Hepatocyte (in vitro differentiated cells): ENCODE measurements at regions not wholly inside any gene's neighbourhood (a gene's known extent, or its start where the extent isn't known, plus 50 kb on each side); places are given as distances from the start of the nearest gene placed in this dataset.

Experiments
- DNase-seq: peaks from one replicate; pipeline ENCODE4 v3.0.0-alpha.2; 2016; ENCODE audit warnings: low spot score
- H2AFZ ChIP-seq: fragments of 200-600 bp; sonication (generic); 2 replicates; pipeline ENCODE4 v1.6.0; 2016; ENCODE audit warnings: antibody characterized with exemption, mild to moderate bottlenecking
- H3K27ac ChIP-seq: fragments of 200-600 bp; sonication (generic); 2 replicates; pipeline ENCODE4 v1.5.1; 2016; ENCODE audit warnings: mild to moderate bottlenecking
- H3K27me3 ChIP-seq: fragments of 200-600 bp; sonication (generic); 2 replicates; pipeline ENCODE4 v1.6.1; 2016
- H3K36me3 ChIP-seq: fragments of 200-600 bp; sonication (generic); replicated peaks from 2 replicates; pipeline ENCODE4 v1.5.1; 2016; ENCODE audit warnings: low read depth; ENCODE audit not compliant: insufficient read depth
- H3K4me1 ChIP-seq: fragments of 200-600 bp; sonication (generic); 2 replicates; pipeline ENCODE4 v1.5.1; 2016; ENCODE audit warnings: mild to moderate bottlenecking, moderate library complexity; ENCODE audit not compliant: insufficient read depth
- H3K4me2 ChIP-seq: fragments of 200-600 bp; sonication (generic); 2 replicates; pipeline ENCODE4 v1.6.0; 2016
- H3K4me3 ChIP-seq: fragments of 200-600 bp; sonication (generic); 2 replicates; pipeline ENCODE4 v1.5.1; 2016; ENCODE audit warnings: mild to moderate bottlenecking
- H3K79me2 ChIP-seq: fragments of 200-600 bp; sonication (generic); 2 replicates; pipeline ENCODE4 v1.6.0; 2017; ENCODE audit warnings: mild to moderate bottlenecking
- H3K9me2 ChIP-seq: fragments of 200-600 bp; sonication (generic); replicated peaks from 2 replicates; pipeline ENCODE4 v1.6.0; 2017; ENCODE audit warnings: mild to moderate bottlenecking; ENCODE audit not compliant: insufficient read depth
- H3K9me3 ChIP-seq: fragments of 200-600 bp; sonication (generic); 2 replicates; pipeline ENCODE4 v1.5.1; 2016; ENCODE audit warnings: low read depth, mild to moderate bottlenecking
- H4K20me1 ChIP-seq: fragments of 200-600 bp; sonication (generic); 2 replicates; pipeline ENCODE4 v1.6.0; 2016; ENCODE audit warnings: mild to moderate bottlenecking; ENCODE audit not compliant: insufficient read depth, poor library complexity, severe bottlenecking
- CTCF ChIP-seq: fragments of 200-600 bp; sonication (generic); IDR thresholded peaks from 2 replicates; pipeline ENCODE4 v1.5.1; 2016; ENCODE audit warnings: antibody characterized with exemption, mild to moderate bottlenecking; ENCODE audit not compliant: poor library complexity
- EZH2 ChIP-seq: fragments of 200-600 bp; sonication (generic); IDR thresholded peaks from 2 replicates; pipeline ENCODE4 v1.6.1; 2016; ENCODE audit warnings: antibody characterized with exemption, mild to moderate bottlenecking, borderline replicate concordance
- EZH2phosphoT487 ChIP-seq: fragments of 200-600 bp; sonication (generic); IDR thresholded peaks from one replicate; pipeline ENCODE4 v1.6.1; 2018; ENCODE audit warnings: antibody characterized with exemption, mild to moderate bottlenecking, low read depth, moderate library complexity; ENCODE audit not compliant: unreplicated experiment, severe bottlenecking
- WGBS: methylation state at CpG from one replicate; pipeline ENCODE4 v1.1.6; 2016; ENCODE audit warnings: low lambda C conversion rate; ENCODE audit errors: missing lambda C conversion rate; 5-methylcytosine and 5-hydroxymethylcytosine counted together

- H4K20me1 ChIP-seq = no peaks in the 10 kb centered on the region
- peak overlapping the region; percentile 24 for H3K27ac ChIP-seq
- H3K4me3 ChIP-seq = no peak overlapping the region
- H3K27me3 ChIP-seq = no peaks in the 10 kb centered on the region
- WGBS = 46% methylated on average over 4 of the region's 4 CpGs
- H3K9me2 ChIP-seq = no peaks in the 10 kb centered on the region
- no peaks in the 10 kb centered on the region for H3K79me2 ChIP-seq
- no peak for TF ChIP-seq EZH2
- no peak for TF ChIP-seq EZH2phosphoT487
- no peak for TF ChIP-seq CTCF
- no peaks in the 10 kb centered on the region for H3K36me3 ChIP-seq
- H3K9me3 ChIP-seq = no peaks in the 10 kb centered on the region
- DNase-seq = no peak
- H3K4me1 ChIP-seq = peaks cover 24% of the 10 kb centered on the region
- H3K4me2 ChIP-seq = no peak overlapping the region
- no peak overlapping the region for H2AFZ ChIP-seq
These were observed 368.7 kb upstream of the ADGRL2 start for GRCh38 chr1:81432059-81432458.

GRCh38 chr1:81431624-81432000 is 369.1 kb upstream of the ADGRL2 start:
- DNase-seq = no peak
- H3K4me2 ChIP-seq = no peak overlapping the region
- WGBS = 74% methylated on average over 2 of the region's 2 CpGs
- no peak overlapping the region for H3K27ac ChIP-seq
- H3K4me1 ChIP-seq = peaks cover 24% of the 10 kb centered on the region
- no peak overlapping the region for H3K4me3 ChIP-seq
- H4K20me1 ChIP-seq = no peaks in the 10 kb centered on the region
- no peaks in the 10 kb centered on the region for H3K79me2 ChIP-seq
- no peaks in the 10 kb centered on the region for H3K27me3 ChIP-seq
- no peaks in the 10 kb centered on the region for H3K9me3 ChIP-seq
- TF ChIP-seq EZH2 (no peak), EZH2phosphoT487 (no peak), CTCF (no peak)
- H2AFZ ChIP-seq = no peak overlapping the region
- no peaks in the 10 kb centered on the region for H3K9me2 ChIP-seq
- no peaks in the 10 kb centered on the region for H3K36me3 ChIP-seq

GRCh38 chr1:81430955-81431623 is 369.6 kb upstream of the ADGRL2 start:
- Histone ChIP-seq H3K79me2 (no peaks in the 10 kb centered on the region), H3K9me3 (no peaks in the 10 kb centered on the region), H3K4me3 (no peak overlapping the region), H3K4me2 (no peak overlapping the region), H3K4me1 (peaks cover 24% of the 10 kb centered on the region), H3K9me2 (no peaks in the 10 kb centered on the region), H4K20me1 (no peaks in the 10 kb centered on the region), H3K27ac (no peak overlapping the region), H2AFZ (no peak overlapping the region), H3K36me3 (no peaks in the 10 kb centered on the region), H3K27me3 (no peaks in the 10 kb centered on the region)
- 47% methylated on average over 6 of the region's 6 CpGs for WGBS
- TF ChIP-seq EZH2 (no peak), CTCF (no peak), EZH2phosphoT487 (no peak)
- no peak for DNase-seq
